ENCODE measurements at regions not wholly inside any gene's neighbourhood (a gene's known extent, or its start where the extent isn't known, plus 50 kb on each side); places are given as distances from the start of the nearest gene placed in this dataset.

DNA sequence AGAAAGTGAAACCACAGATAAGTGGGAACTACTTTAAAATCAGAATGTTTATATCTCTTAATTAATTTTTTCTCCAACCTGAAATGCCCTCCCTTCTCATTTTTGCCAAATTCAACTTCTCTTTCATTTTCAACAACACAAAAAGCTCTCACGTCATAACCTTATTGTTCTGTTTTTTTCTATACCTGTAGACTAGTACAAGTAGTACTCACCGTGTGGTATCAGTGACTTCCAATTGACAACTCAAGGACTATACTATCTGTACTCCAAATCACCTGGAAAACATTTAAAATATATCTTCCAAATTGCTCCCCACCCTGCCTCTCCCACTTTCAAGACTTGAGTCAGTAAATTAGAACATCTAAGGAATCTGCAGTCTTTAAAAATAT, 72.8 kb upstream of the ZNF280D start:
- intact Hi-C loops (cut with DNase I): no loop called here
- TF ChIP-seq, protein P1, sequence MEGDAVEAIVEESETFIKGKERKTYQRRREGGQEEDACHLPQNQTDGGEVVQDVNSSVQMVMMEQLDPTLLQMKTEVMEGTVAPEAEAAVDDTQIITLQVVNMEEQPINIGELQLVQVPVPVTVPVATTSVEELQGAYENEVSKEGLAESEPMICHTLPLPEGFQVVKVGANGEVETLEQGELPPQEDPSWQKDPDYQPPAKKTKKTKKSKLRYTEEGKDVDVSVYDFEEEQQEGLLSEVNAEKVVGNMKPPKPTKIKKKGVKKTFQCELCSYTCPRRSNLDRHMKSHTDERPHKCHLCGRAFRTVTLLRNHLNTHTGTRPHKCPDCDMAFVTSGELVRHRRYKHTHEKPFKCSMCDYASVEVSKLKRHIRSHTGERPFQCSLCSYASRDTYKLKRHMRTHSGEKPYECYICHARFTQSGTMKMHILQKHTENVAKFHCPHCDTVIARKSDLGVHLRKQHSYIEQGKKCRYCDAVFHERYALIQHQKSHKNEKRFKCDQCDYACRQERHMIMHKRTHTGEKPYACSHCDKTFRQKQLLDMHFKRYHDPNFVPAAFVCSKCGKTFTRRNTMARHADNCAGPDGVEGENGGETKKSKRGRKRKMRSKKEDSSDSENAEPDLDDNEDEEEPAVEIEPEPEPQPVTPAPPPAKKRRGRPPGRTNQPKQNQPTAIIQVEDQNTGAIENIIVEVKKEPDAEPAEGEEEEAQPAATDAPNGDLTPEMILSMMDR (IDR thresholded peaks at IDR 0.05): no peak
- H3K27ac ChIP-seq: no peak overlapping the region
- no peaks in the 10 kb centered on the region for H3K36me3 ChIP-seq
- H3K27me3 ChIP-seq: no peaks in the 10 kb centered on the region
- no peak overlapping the region for H3K4me3 ChIP-seq
- ATAC-seq (no peak), DNase-seq (no peak)
- no peaks in the 10 kb centered on the region for H3K4me1 ChIP-seq
- peaks cover 5 to 23% of the 10 kb centered on the region in 2 donors for H3K9me3 ChIP-seq

DNA sequence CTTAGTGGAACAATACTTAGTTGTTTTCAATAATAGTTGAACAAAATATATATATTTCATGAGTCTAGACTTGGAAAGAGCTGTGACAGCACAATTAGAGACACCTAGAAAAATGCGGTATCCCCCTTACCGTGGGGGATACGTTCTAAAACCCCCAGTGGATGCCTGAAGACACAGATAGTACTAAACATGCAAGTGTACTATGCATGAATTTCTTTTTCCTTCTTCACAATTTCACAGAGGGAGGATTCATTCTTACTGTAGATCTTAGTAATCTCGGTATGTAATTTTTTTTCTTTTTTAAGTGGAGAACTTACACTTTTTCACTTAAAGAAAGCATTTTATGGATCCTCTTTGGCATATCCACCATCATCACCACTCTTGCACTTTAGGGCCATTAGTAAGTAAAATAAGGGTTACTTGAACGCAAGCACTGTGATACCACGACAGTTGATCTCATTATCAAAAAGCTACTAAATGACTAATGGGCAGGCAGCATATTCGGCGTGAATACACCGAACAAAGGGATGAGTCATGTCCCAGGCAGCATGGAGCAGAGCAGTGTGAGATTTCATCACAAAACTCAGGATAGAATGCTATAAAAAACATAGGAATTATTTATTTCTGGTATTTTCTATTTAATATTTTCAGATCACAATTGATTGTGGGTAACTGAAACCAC, 72.3 kb upstream of the ZNF280D start:
- TF ChIP-seq, protein P1 (IDR thresholded peaks at IDR 0.05): no peak
- peaks cover 5 to 23% of the 10 kb centered on the region in 2 donors for H3K9me3 ChIP-seq
- ATAC-seq (peak; percentile 75), DNase-seq (no peak)
- no peaks in the 10 kb centered on the region for H3K4me1 ChIP-seq
- H3K4me3 ChIP-seq: no peak overlapping the region
- H3K27me3 ChIP-seq: no peaks in the 10 kb centered on the region
- no peak overlapping the region for H3K27ac ChIP-seq
- H3K36me3 ChIP-seq: no peaks in the 10 kb centered on the region
- intact Hi-C loops (cut with DNase I): no loop called here

DNA sequence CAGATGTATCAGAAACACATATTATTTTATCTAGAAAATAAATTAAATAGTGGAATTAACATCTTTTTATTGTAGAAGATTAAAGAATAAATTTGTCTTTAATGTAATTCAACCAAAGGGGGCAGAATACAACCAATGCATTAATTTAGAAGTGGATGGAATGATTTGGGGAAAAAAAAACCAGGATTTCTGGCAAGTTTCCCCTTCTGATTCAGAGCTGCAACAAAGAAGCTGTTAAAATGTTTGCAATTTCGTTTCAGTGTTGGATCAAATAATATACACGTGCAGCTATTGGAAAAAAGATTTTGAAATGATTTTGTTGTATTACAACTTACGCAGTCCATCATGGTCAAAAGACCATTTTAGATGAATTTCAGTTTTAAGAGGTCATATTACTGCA, 71.6 kb upstream of the ZNF280D start:
- Histone ChIP-seq H3K4me1 (no peaks in the 10 kb centered on the region), H3K9me3 (peaks cover 5 to 23% of the 10 kb centered on the region in 2 donors), H3K4me3 (no peak overlapping the region), H3K36me3 (no peaks in the 10 kb centered on the region), H3K27me3 (no peaks in the 10 kb centered on the region), H3K27ac (no peak overlapping the region)
- TF ChIP-seq, protein P1 (IDR thresholded peaks at IDR 0.05): no peak
- peak in 1 of 4 donors; percentile 28 for DNase-seq
- no peak for ATAC-seq
- intact Hi-C loops (cut with DNase I): no loop called here

DNA sequence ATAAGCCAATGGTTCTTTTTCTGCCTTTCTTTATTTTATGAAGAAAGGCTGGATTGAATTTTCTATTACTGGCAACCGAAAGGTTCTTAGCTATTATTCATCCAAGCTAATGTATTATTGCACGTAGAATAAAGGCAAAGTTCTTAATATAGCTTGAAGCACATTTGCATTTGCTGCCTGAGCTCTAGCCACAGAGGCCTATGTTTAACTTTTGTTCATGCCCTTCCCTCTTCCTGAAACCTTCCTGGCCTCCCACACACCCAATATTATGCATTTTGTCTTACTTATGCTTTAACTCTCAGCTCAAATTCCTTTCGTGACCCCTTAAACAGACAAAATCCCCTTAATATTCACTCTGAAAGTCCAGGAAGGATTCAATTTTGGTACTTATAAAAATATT, 71.0 kb upstream of the ZNF280D start:
- TF ChIP-seq, protein P1 (IDR thresholded peaks at IDR 0.05): no peak
- intact Hi-C loops (cut with DNase I): no loop called here
- H3K4me1 ChIP-seq: no peaks in the 10 kb centered on the region
- H3K4me3 ChIP-seq: no peak overlapping the region
- H3K27ac ChIP-seq: no peak overlapping the region
- no peak for ATAC-seq
- H3K27me3 ChIP-seq: no peaks in the 10 kb centered on the region
- no peaks in the 10 kb centered on the region for H3K36me3 ChIP-seq
- DNase-seq: no peak
- H3K9me3 ChIP-seq: peaks cover 5 to 20% of the 10 kb centered on the region in 2 donors

DNA sequence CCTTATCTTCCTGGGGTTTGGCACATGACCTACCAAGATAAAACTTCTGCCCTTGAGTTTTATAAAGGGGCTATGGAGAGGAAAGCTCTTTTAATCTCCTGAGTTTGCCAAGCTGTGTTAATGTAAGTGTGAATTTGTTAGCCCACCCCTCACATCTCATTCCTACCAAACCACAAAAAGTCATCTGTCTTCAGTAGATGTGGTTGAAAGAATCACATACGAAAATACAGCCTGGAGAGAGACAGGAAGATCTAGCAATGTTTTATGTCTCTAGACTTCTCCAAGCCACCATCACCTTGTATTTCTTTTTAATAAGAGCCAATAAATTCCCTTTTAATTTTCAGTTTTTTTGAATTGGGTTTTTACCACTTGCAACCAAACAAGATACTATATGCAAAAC, 68.9 kb upstream of the ZNF280D start:
- no peaks in the 10 kb centered on the region for H3K36me3 ChIP-seq
- ATAC-seq: no peak
- no peak overlapping the region for H3K27ac ChIP-seq
- TF ChIP-seq, protein P1 (IDR thresholded peaks at IDR 0.05): no peak
- no peaks in the 10 kb centered on the region for H3K27me3 ChIP-seq
- no peak overlapping the region for H3K4me3 ChIP-seq
- intact Hi-C loops (cut with DNase I): no loop called here
- DNase-seq: no peak
- H3K4me1 ChIP-seq: no peaks in the 10 kb centered on the region
- no peaks in the 10 kb centered on the region for H3K9me3 ChIP-seq
